WTC11 (cell line): ENCODE measurements at regions not wholly inside any gene's neighbourhood (a gene's known extent, or its start where the extent isn't known, plus 50 kb on each side); places are given as distances from the start of the nearest gene placed in this dataset.

Experiments used
- ATAC-seq: fragments of 200-7000 bp; cut with Tn5 transposase; 2 replicates; pipeline ENCODE4 v1.10.0; 2021; ENCODE audit warnings: mild to moderate bottlenecking, moderate library complexity
- CTCF ChIA-PET: fragments of 300-600 bp; sonication (Branson Sonifier 250); formaldehyde crosslinking; loops from one replicate; lab custom pipeline; 2021; ENCODE audit warnings: antibody characterized with exemption; lab: Charles Lee
- POLR2A ChIA-PET: fragments of 350-600 bp; sonication (Branson Sonifier 250); formaldehyde crosslinking; loops from one replicate; lab custom pipeline; 2021; ENCODE audit warnings: antibody characterized with exemption; lab: Charles Lee
- DNase-seq: peaks from one replicate; pipeline ENCODE4 v3.0.0; 2021; ENCODE audit warnings: low spot score
- H3K27ac Mint-ChIP-seq: 2 replicates; pipeline ENCODE4 v1.8.0; 2021; ENCODE audit warnings: mixed read lengths
- H3K27me3 Mint-ChIP-seq: 2 replicates; pipeline ENCODE4 v1.8.0; 2021; ENCODE audit warnings: low read depth, mild to moderate bottlenecking, moderate library complexity, mixed read lengths
- H3K36me3 Mint-ChIP-seq: 2 replicates; pipeline ENCODE4 v1.8.0; 2021; ENCODE audit warnings: mixed read lengths
- H3K4me1 Mint-ChIP-seq: 2 replicates; pipeline ENCODE4 v1.8.0; 2022; ENCODE audit warnings: mixed read lengths
- H3K4me3 Mint-ChIP-seq: 2 replicates; pipeline ENCODE4 v1.8.0; 2021; ENCODE audit warnings: mild to moderate bottlenecking, moderate library complexity, mixed read lengths
- H3K9me3 Mint-ChIP-seq: 2 replicates; pipeline ENCODE4 v1.8.0; 2021; ENCODE audit warnings: mixed read lengths
- AFF4 ChIP-seq: sonication (generic); formaldehyde crosslinking; IDR thresholded peaks from 2 replicates; pipeline ENCODE4 v1.8.1; 2023; ENCODE audit warnings: mild to moderate bottlenecking, missing genetic modification reagents, borderline replicate concordance
- ATF6 ChIP-seq: sonication (generic); formaldehyde crosslinking; IDR thresholded peaks from 2 replicates; pipeline ENCODE4 v1.8.1; 2023; ENCODE audit warnings: mild to moderate bottlenecking, missing genetic modification reagents
- CREM ChIP-seq: sonication (generic); formaldehyde crosslinking; IDR thresholded peaks from 2 replicates; pipeline ENCODE4 v1.8.1; 2022; ENCODE audit warnings: mild to moderate bottlenecking, missing genetic modification reagents, moderate library complexity
- CTCF ChIP-seq: fragments of 200-600 bp; IDR thresholded peaks from 2 replicates; pipeline ENCODE4 v1.8.0; 2022; ENCODE audit warnings: antibody characterized with exemption
- ELF4 ChIP-seq: sonication (generic); formaldehyde crosslinking; IDR thresholded peaks from 2 replicates; pipeline ENCODE4 v1.8.1; 2022; ENCODE audit warnings: low read depth, mild to moderate bottlenecking, moderate library complexity, missing genetic modification reagents
- FOXJ3 ChIP-seq: sonication (generic); formaldehyde crosslinking; IDR thresholded peaks from 2 replicates; pipeline ENCODE4 v1.9.0; 2021; ENCODE audit warnings: missing genetic modification reagents, mild to moderate bottlenecking, borderline replicate concordance
- GRHL2 ChIP-seq: fragments of 250-450 bp; sonication (Bioruptor Pico); IDR thresholded peaks from 2 replicates; pipeline ENCODE4 v1.8.0; 2022; ENCODE audit warnings: mild to moderate bottlenecking, moderate library complexity; ENCODE audit not compliant: insufficient replicate concordance, severe bottlenecking
- GTF2I ChIP-seq: fragments of 250-450 bp; sonication (Bioruptor Pico); conservative IDR thresholded peaks from 2 replicates; pipeline ENCODE4 v1.4.0; 2021; ENCODE audit warnings: mild to moderate bottlenecking
- HMGA2 ChIP-seq: fragments of 250-450 bp; sonication (Bioruptor Pico); IDR thresholded peaks from 2 replicates; pipeline ENCODE4 v1.4.0; 2021; ENCODE audit warnings: mild to moderate bottlenecking, moderate library complexity
- NR1H2 ChIP-seq: sonication (generic); formaldehyde crosslinking; IDR thresholded peaks from 2 replicates; pipeline ENCODE4 v1.9.0; 2021; ENCODE audit warnings: mild to moderate bottlenecking, moderate library complexity, missing genetic modification reagents
- NR3C1 ChIP-seq: sonication (generic); formaldehyde crosslinking; conservative IDR thresholded peaks from 2 replicates; pipeline ENCODE4 v1.8.1; 2023; ENCODE audit warnings: low read depth, mild to moderate bottlenecking, missing genetic modification reagents
- RORB ChIP-seq: fragments of 250-450 bp; sonication (Bioruptor Pico); IDR thresholded peaks from 2 replicates; pipeline ENCODE4 v1.9.0; 2021; ENCODE audit warnings: mild to moderate bottlenecking
- TEAD1 ChIP-seq: sonication (generic); formaldehyde crosslinking; IDR thresholded peaks from 2 replicates; pipeline ENCODE4 v1.8.0; 2022; ENCODE audit warnings: mild to moderate bottlenecking, missing genetic modification reagents
- TEAD4 ChIP-seq: sonication (generic); formaldehyde crosslinking; IDR thresholded peaks from 2 replicates; pipeline ENCODE4 v1.8.0; 2022; ENCODE audit warnings: mild to moderate bottlenecking, missing genetic modification reagents
- TP53 ChIP-seq: sonication (generic); formaldehyde crosslinking; IDR thresholded peaks from 2 replicates; pipeline ENCODE4 v1.8.1; 2023; ENCODE audit warnings: mild to moderate bottlenecking, missing genetic modification reagents
- ZNF232 ChIP-seq: sonication (generic); formaldehyde crosslinking; IDR thresholded peaks from 2 replicates; pipeline ENCODE4 v1.8.0; 2022; ENCODE audit warnings: mild to moderate bottlenecking, missing genetic modification reagents
- ZNF416 ChIP-seq: fragments of 250-450 bp; sonication (Bioruptor Pico); IDR thresholded peaks from 2 replicates; pipeline ENCODE4 v1.9.0; 2021; ENCODE audit warnings: mild to moderate bottlenecking, inconsistent platforms
- TF ChIP-seq, protein P1 (sequence below): sonication (generic); formaldehyde crosslinking; IDR thresholded peaks from 2 replicates; pipeline ENCODE4 v1.8.0; 2023; ENCODE audit warnings: missing genetic modification reagents, mild to moderate bottlenecking, borderline replicate concordance

DNA sequence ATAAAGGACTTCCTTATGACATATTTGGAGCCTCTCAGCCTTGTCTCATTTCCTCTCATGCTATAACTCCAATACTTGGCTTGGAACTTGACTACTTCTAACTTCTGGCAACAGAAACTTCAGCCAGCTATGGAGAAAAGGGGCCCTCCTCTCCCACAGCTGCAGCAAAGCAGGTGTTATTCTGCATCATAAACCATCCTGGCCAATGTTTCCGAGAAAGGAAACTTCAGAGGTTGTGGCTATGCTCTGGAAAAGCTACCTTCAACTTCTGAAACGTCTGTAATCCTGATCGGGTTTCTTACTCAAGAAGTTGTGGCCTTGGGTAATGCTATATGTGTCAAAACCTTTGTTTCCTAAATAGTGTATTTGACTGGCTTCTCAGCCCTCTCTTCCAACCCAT lies 109.5 kb upstream of the CDX4 start (continued):
- TF ChIP-seq NR1H2 (CRISPR knock-in tag) (no peak), ZNF232 (no peak), ZNF416 (CRISPR knock-in tag) (no peak), GRHL2 (no peak), ATF6 (CRISPR knock-in tag) (no peak)
- TF ChIP-seq, all 79 proteins: peak for 0

GRCh38 chrX:73289039-73289438 lies 74.4 kb upstream of the NAP1L2 start:
- H3K4me1 Mint-ChIP-seq = no peaks in the 10 kb centered on the region
- H3K4me3 Mint-ChIP-seq = no peak overlapping the region
- CTCF ChIA-PET = interaction anchor here (0.6 to 2.0 kb wide), 8 partner anchors 112 to 1036 kb away, joined by 3 to 6 read pairs (median 3); no protein-coding TSS in a partner anchor
- no peaks in the 10 kb centered on the region; the same call in 1 of the 2 replicates for H3K27me3 Mint-ChIP-seq
- H3K27ac Mint-ChIP-seq = no peak overlapping the region
- no peak for TF ChIP-seq TEAD4 (CRISPR knock-in tag)
- TF ChIP-seq ZNF232 = no peak
- TF ChIP-seq NR3C1 (CRISPR knock-in tag) = no peak
- no peak for TF ChIP-seq ELF4 (CRISPR knock-in tag)
- TF ChIP-seq CTCF = peak; percentile 38; the same call in 1 of the 2 replicates
- DNase-seq (peak; percentile 38), ATAC-seq (peak; percentile 80)
- POLR2A ChIA-PET = no interaction called here
- H3K36me3 Mint-ChIP-seq = peaks cover 11% of the 10 kb centered on the region
- peaks cover 20% of the 10 kb centered on the region for H3K9me3 Mint-ChIP-seq

GRCh38 chrX:73270753-73271152 lies 56.1 kb upstream of the NAP1L2 start:
- TF ChIP-seq, protein P1, sequence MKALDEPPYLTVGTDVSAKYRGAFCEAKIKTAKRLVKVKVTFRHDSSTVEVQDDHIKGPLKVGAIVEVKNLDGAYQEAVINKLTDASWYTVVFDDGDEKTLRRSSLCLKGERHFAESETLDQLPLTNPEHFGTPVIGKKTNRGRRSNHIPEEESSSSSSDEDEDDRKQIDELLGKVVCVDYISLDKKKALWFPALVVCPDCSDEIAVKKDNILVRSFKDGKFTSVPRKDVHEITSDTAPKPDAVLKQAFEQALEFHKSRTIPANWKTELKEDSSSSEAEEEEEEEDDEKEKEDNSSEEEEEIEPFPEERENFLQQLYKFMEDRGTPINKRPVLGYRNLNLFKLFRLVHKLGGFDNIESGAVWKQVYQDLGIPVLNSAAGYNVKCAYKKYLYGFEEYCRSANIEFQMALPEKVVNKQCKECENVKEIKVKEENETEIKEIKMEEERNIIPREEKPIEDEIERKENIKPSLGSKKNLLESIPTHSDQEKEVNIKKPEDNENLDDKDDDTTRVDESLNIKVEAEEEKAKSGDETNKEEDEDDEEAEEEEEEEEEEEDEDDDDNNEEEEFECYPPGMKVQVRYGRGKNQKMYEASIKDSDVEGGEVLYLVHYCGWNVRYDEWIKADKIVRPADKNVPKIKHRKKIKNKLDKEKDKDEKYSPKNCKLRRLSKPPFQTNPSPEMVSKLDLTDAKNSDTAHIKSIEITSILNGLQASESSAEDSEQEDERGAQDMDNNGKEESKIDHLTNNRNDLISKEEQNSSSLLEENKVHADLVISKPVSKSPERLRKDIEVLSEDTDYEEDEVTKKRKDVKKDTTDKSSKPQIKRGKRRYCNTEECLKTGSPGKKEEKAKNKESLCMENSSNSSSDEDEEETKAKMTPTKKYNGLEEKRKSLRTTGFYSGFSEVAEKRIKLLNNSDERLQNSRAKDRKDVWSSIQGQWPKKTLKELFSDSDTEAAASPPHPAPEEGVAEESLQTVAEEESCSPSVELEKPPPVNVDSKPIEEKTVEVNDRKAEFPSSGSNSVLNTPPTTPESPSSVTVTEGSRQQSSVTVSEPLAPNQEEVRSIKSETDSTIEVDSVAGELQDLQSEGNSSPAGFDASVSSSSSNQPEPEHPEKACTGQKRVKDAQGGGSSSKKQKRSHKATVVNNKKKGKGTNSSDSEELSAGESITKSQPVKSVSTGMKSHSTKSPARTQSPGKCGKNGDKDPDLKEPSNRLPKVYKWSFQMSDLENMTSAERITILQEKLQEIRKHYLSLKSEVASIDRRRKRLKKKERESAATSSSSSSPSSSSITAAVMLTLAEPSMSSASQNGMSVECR = no peak
- TF ChIP-seq TEAD1 (no peak), RORB (CRISPR knock-in tag) (no peak), FOXJ3 (CRISPR knock-in tag) (no peak), CREM (no peak)
- ChIA-PET POLR2A (no interaction called here), CTCF (no interaction called here)
- ATAC-seq = no peak
- Mint-ChIP-seq H3K4me3 (no peak overlapping the region), H3K27me3 (no peaks in the 10 kb centered on the region; the same call in 1 of the 2 replicates), H3K36me3 (no peaks in the 10 kb centered on the region), H3K4me1 (peaks cover 8% of the 10 kb centered on the region; the same call in 1 of the 2 replicates), H3K9me3 (no peaks in the 10 kb centered on the region), H3K27ac (no peak overlapping the region)
- DNase-seq = no peak

- DNase-seq (no peak), ATAC-seq (no peak)
- no peak overlapping the region for H3K27ac Mint-ChIP-seq
- H3K4me3 Mint-ChIP-seq = no peak overlapping the region
- H3K27me3 Mint-ChIP-seq = no peaks in the 10 kb centered on the region; the same call in 1 of the 2 replicates
- H3K9me3 Mint-ChIP-seq = no peaks in the 10 kb centered on the region
- peaks cover 8% of the 10 kb centered on the region; the same call in 1 of the 2 replicates for H3K4me1 Mint-ChIP-seq
- ChIA-PET POLR2A (no interaction called here), CTCF (no interaction called here)
- no peaks in the 10 kb centered on the region for H3K36me3 Mint-ChIP-seq
- TF ChIP-seq GTF2I (CRISPR knock-in tag) (no peak), NR3C1 (CRISPR knock-in tag) (no peak), ATF6 (CRISPR knock-in tag) (no peak), TP53 (CRISPR knock-in tag) (no peak), AFF4 (CRISPR knock-in tag) (no peak), HMGA2 (CRISPR knock-in tag) (no peak)
Measured at GRCh38 chrX:73268463-73268862, 53.8 kb upstream of the NAP1L2 start.
